ENCODE measurements at regions not wholly inside any gene's neighbourhood (a gene's known extent, or its start where the extent isn't known, plus 50 kb on each side); places are given as distances from the start of the nearest gene placed in this dataset.

- Histone ChIP-seq H3K4me3 (ENCODE audit: low read depth, low read length, poor library complexity, severe bottlenecking) (no peak overlapping the region), H3K9me3 (ENCODE audit: low read length) (no peaks in the 10 kb centered on the region), H3K27ac (ENCODE audit: low read depth, low read length, poor library complexity, severe bottlenecking) (no peak overlapping the region), H3K9me2 (ENCODE audit: low read depth, low read length) (no peaks in the 10 kb centered on the region), H3K4me2 (ENCODE audit: low read length) (no peak overlapping the region), H3F3A (ENCODE audit: insufficient read depth, low read length) (no peaks in the 10 kb centered on the region), H2AFZ (ENCODE audit: low read length) (no peak overlapping the region), H4K20me1 (ENCODE audit: insufficient read depth, low read length) (no peaks in the 10 kb centered on the region), H3K27me3 (ENCODE audit: insufficient read depth, low read length) (no peaks in the 10 kb centered on the region), H3K9ac (ENCODE audit: low read length) (no peak overlapping the region), H3K36me3 (ENCODE audit: insufficient read depth, low read length) (no peaks in the 10 kb centered on the region), H3K79me2 (ENCODE audit: insufficient read depth, low read length) (no peaks in the 10 kb centered on the region), H3K4me1 (ENCODE audit: insufficient read depth, low read length, severe bottlenecking) (no peaks in the 10 kb centered on the region)
- TF ChIP-seq CTCF (IDR thresholded peaks at IDR 0.05; ENCODE audit: low read length) (no peak), EZH2 (IDR thresholded peaks at IDR 0.05; ENCODE audit: borderline replicate concordance, low read length) (no peak)
Measured at GRCh38 chr9:69970001-69970533, 73.6 kb upstream of the MAMDC2 start.

GRCh38 chr9:69971643-69972449 lies 71.8 kb upstream of the MAMDC2 start:
- H3K27me3 ChIP-seq (ENCODE audit: insufficient read depth, low read length) = no peaks in the 10 kb centered on the region
- no peaks in the 10 kb centered on the region for H4K20me1 ChIP-seq (ENCODE audit: insufficient read depth, low read length)
- no peak overlapping the region for H2AFZ ChIP-seq (ENCODE audit: low read length)
- H3K9ac ChIP-seq (ENCODE audit: low read length) = no peak overlapping the region
- H3K79me2 ChIP-seq (ENCODE audit: insufficient read depth, low read length) = no peaks in the 10 kb centered on the region
- no peak overlapping the region for H3K4me2 ChIP-seq (ENCODE audit: low read length)
- H3F3A ChIP-seq (ENCODE audit: insufficient read depth, low read length) = no peaks in the 10 kb centered on the region
- H3K4me3 ChIP-seq (ENCODE audit: low read depth, low read length, poor library complexity, severe bottlenecking) = no peak overlapping the region
- no peak overlapping the region for H3K27ac ChIP-seq (ENCODE audit: low read depth, low read length, poor library complexity, severe bottlenecking)
- H3K9me2 ChIP-seq (ENCODE audit: low read depth, low read length) = no peaks in the 10 kb centered on the region
- H3K4me1 ChIP-seq (ENCODE audit: insufficient read depth, low read length, severe bottlenecking) = no peaks in the 10 kb centered on the region
- TF ChIP-seq EZH2 (IDR thresholded peaks at IDR 0.05; ENCODE audit: borderline replicate concordance, low read length) (no peak), CTCF (IDR thresholded peaks at IDR 0.05; ENCODE audit: low read length) (peak; percentile 86)
- no peaks in the 10 kb centered on the region for H3K36me3 ChIP-seq (ENCODE audit: insufficient read depth, low read length)
- no peaks in the 10 kb centered on the region for H3K9me3 ChIP-seq (ENCODE audit: low read length)

- no peak overlapping the region for H2AFZ ChIP-seq (ENCODE audit: low read length)
- no peaks in the 10 kb centered on the region for H3K27me3 ChIP-seq (ENCODE audit: insufficient read depth, low read length)
- no peak overlapping the region for H3K4me3 ChIP-seq (ENCODE audit: low read depth, low read length, poor library complexity, severe bottlenecking)
- no peak overlapping the region for H3K4me2 ChIP-seq (ENCODE audit: low read length)
- no peaks in the 10 kb centered on the region for H4K20me1 ChIP-seq (ENCODE audit: insufficient read depth, low read length)
- H3K4me1 ChIP-seq (ENCODE audit: insufficient read depth, low read length, severe bottlenecking) = no peaks in the 10 kb centered on the region
- H3K36me3 ChIP-seq (ENCODE audit: insufficient read depth, low read length) = no peaks in the 10 kb centered on the region
- no peaks in the 10 kb centered on the region for H3F3A ChIP-seq (ENCODE audit: insufficient read depth, low read length)
- no peaks in the 10 kb centered on the region for H3K9me3 ChIP-seq (ENCODE audit: low read length)
- no peak overlapping the region for H3K27ac ChIP-seq (ENCODE audit: low read depth, low read length, poor library complexity, severe bottlenecking)
- no peaks in the 10 kb centered on the region for H3K79me2 ChIP-seq (ENCODE audit: insufficient read depth, low read length)
- H3K9ac ChIP-seq (ENCODE audit: low read length) = no peak overlapping the region
- no peak for TF ChIP-seq EZH2 (IDR thresholded peaks at IDR 0.05; ENCODE audit: borderline replicate concordance, low read length)
- TF ChIP-seq CTCF (IDR thresholded peaks at IDR 0.05; ENCODE audit: low read length) = no peak
- H3K9me2 ChIP-seq (ENCODE audit: low read depth, low read length) = no peaks in the 10 kb centered on the region
Measured at GRCh38 chr9:69975681-69976080, 68.0 kb upstream of the MAMDC2 start.
